Left lung (tissue), 4 donors: ENCODE measurements at regions not wholly inside any gene's neighbourhood (a gene's known extent, or its start where the extent isn't known, plus 50 kb on each side); places are given as distances from the start of the nearest gene placed in this dataset.
"Not testable (repeated sequence)": the region's sequence is repeated elsewhere in the genome, so short reads cannot be mapped to it uniquely, and the experiment has no call there.

Source experiments
- ATAC-seq: fragments of 200-7000 bp; cut with Tn5 transposase; one replicate; pipeline ENCODE4 v1.9.1; 2020; ENCODE audit warnings: moderate library complexity
- DNase-seq, 4 donors: peaks; one replicate each; pipeline ENCODE4 v3.0.0-alpha.2; 2013 to 2020
- H3K27ac ChIP-seq, 2 donors: fragments of 200-600 bp; sonication (generic) in 1 of 2; one replicate each; pipeline versions ENCODE4 v1.5.0 to v1.8.0; 2020 to 2021
- H3K27me3 ChIP-seq, 2 donors: fragments of 200-600 bp; sonication (generic) in 1 of 2; one replicate each; pipeline versions ENCODE4 v1.5.0 to v1.8.0; 2020 to 2021
- H3K36me3 ChIP-seq, 2 donors: fragments of 200-600 bp; sonication (generic) in 1 of 2; one replicate each; pipeline versions ENCODE4 v1.5.0 to v1.8.0; 2020 to 2021
- H3K4me1 ChIP-seq, 2 donors: fragments of 200-600 bp; one replicate each; pipeline ENCODE4 v1.8.0; 2021
- H3K4me3 ChIP-seq, 2 donors: fragments of 200-600 bp; sonication (generic) in 1 of 2; one replicate each; pipeline versions ENCODE4 v1.5.0 to v1.8.0; 2020 to 2021; ENCODE audit warnings: mild to moderate bottlenecking in 1 of 2
- H3K9me3 ChIP-seq, 2 donors: fragments of 200-600 bp; sonication (generic) in 1 of 2; one replicate each; pipeline versions ENCODE4 v1.5.0 to v1.8.0; 2020 to 2021
- CTCF ChIP-seq, 2 donors: fragments of 200-600 bp; sonication (generic) in 1 of 2; IDR thresholded peaks; one replicate each; pipeline versions ENCODE4 v1.5.0 to v1.8.0; 2021; ENCODE audit warnings: antibody characterized with exemption in 2 of 2
- intact Hi-C, 2 donors: fragments of 100-400 bp; cut with DNase I; formaldehyde crosslinking; loops; one replicate each; pipeline versions ENCODE4 v1.11.2 to v1.14.2; 2022
- donor health status: DM: no; HTN: yes; CAD: no.
- donor health status: DM: no; HTN: no; CAD: no.

GRCh38 chr13:33353210-33353609 is 67.7 kb upstream of the STARD13 start:
- H3K9me3 ChIP-seq: no peaks in the 10 kb centered on the region
- no peaks in the 10 kb centered on the region for H3K36me3 ChIP-seq
- H3K27me3 ChIP-seq: peaks cover 0 to 17% of the 10 kb centered on the region in 2 donors
- peak; percentile 51 for ATAC-seq
- intact Hi-C loops: no loop called here
- TF ChIP-seq CTCF (IDR thresholded peaks at IDR 0.05): no peak
- peak overlapping the region; percentile 42 to 53 for H3K27ac ChIP-seq
- DNase-seq: peak in 2 of 4 donors; percentile 82 to 87
- H3K4me1 ChIP-seq: peaks cover 0 to 47% of the 10 kb centered on the region in 2 donors
- no peak overlapping the region for H3K4me3 ChIP-seq

- Histone ChIP-seq H3K36me3 (no peaks in the 10 kb centered on the region), H3K4me3 (no peak overlapping the region), H3K4me1 (peaks cover 0 to 43% of the 10 kb centered on the region in 2 donors), H3K27me3 (peaks cover 0 to 17% of the 10 kb centered on the region in 2 donors), H3K27ac (peak overlapping the region; percentile 31 to 42), H3K9me3 (no peaks in the 10 kb centered on the region)
- intact Hi-C loops: no loop called here
- TF ChIP-seq CTCF (IDR thresholded peaks at IDR 0.05): no peak
- ATAC-seq (no peak), DNase-seq (no peak)
These were observed 68.1 kb upstream of the STARD13 start for GRCh38 chr13:33353646-33354045.

- peaks cover 0 to 30% of the 10 kb centered on the region in 2 donors for H3K4me1 ChIP-seq
- no peaks in the 10 kb centered on the region for H3K36me3 ChIP-seq
- ATAC-seq (peak; percentile 36), DNase-seq (peak in 1 of 4 donors; percentile 43)
- H3K27ac ChIP-seq: peak overlapping the region in 1 of 2 donors; percentile 48
- intact Hi-C loops: no loop called here
- no peak overlapping the region for H3K4me3 ChIP-seq
- no peaks in the 10 kb centered on the region for H3K9me3 ChIP-seq
- TF ChIP-seq CTCF (IDR thresholded peaks at IDR 0.05): no peak
- peaks cover 0 to 4% of the 10 kb centered on the region in 2 donors for H3K27me3 ChIP-seq
These were observed 69.8 kb upstream of the STARD13 start for GRCh38 chr13:33355201-33355895.

- ATAC-seq: not testable (repeated sequence)
These were observed 72.5 kb upstream of the STARD13 start for GRCh38 chr13:33358076-33358475.

GRCh38 chr13:33362986-33363727 is 77.6 kb upstream of the STARD13 start:
- no peaks in the 10 kb centered on the region for H3K9me3 ChIP-seq
- H3K27ac ChIP-seq: peak overlapping the region in 1 of 2 donors; percentile 37
- H3K4me3 ChIP-seq: no peak overlapping the region
- peak; percentile 80 for ATAC-seq
- peaks cover 0 to 10% of the 10 kb centered on the region in 2 donors for H3K4me1 ChIP-seq
- H3K27me3 ChIP-seq: no peaks in the 10 kb centered on the region
- intact Hi-C loops: no loop called here
- no peak for TF ChIP-seq CTCF (IDR thresholded peaks at IDR 0.05)
- no peak for DNase-seq
- no peaks in the 10 kb centered on the region for H3K36me3 ChIP-seq

More at GRCh38 chr13:33358076-33358475, 72.5 kb upstream of the STARD13 start:
- H3K36me3 ChIP-seq, intact Hi-C loops, H3K4me3 ChIP-seq, DNase-seq, H3K9me3 ChIP-seq, H3K27me3 ChIP-seq, H3K27ac ChIP-seq, H3K4me1 ChIP-seq: not testable (repeated sequence)
